GM12801 (cell line): ENCODE measurements at regions not wholly inside any gene's neighbourhood (a gene's known extent, or its start where the extent isn't known, plus 50 kb on each side); places are given as distances from the start of the nearest gene placed in this dataset.

Experiments used
- CTCF ChIP-seq: IDR thresholded peaks from one replicate; pipeline ENCODE4 v1.5.1; 2011; ENCODE audit warnings: control low read depth; ENCODE audit not compliant: insufficient read length; ENCODE audit errors: extremely low read depth

GRCh38 chr5:62190173-62190572 lies 115.8 kb upstream of the KIF2A start:
- TF ChIP-seq CTCF, result no peak

GRCh38 chr5:62190931-62191330 lies 115.1 kb upstream of the KIF2A start:
- no peak for TF ChIP-seq CTCF

GRCh38 chr5:62192958-62193357 lies 113.0 kb upstream of the KIF2A start:
- no peak for TF ChIP-seq CTCF

- TF ChIP-seq CTCF, result no peak
Measured at GRCh38 chr5:62197697-62198096, 108.3 kb upstream of the KIF2A start.

GRCh38 chr5:62198421-62198820 lies 107.6 kb upstream of the KIF2A start:
- TF ChIP-seq CTCF, result no peak

- TF ChIP-seq CTCF, result no peak
Measured at GRCh38 chr5:62199792-62200716, 106.0 kb upstream of the KIF2A start.

GRCh38 chr5:62206150-62206829 lies 99.7 kb upstream of the KIF2A start:
- TF ChIP-seq CTCF, result no peak
